GM12891 (cell line): ENCODE measurements at regions not wholly inside any gene's neighbourhood (a gene's known extent, or its start where the extent isn't known, plus 50 kb on each side); places are given as distances from the start of the nearest gene placed in this dataset.

Source experiments
- POLR2A ChIP-seq: IDR thresholded peaks from 2 replicates; pipeline ENCODE4 v1.6.1; 2011; ENCODE audit warnings: low read depth, low read length, control low read depth
- POLR2AphosphoS5 ChIP-seq: IDR thresholded peaks from 2 replicates; pipeline ENCODE4 v1.6.1; 2011; ENCODE audit warnings: low read depth, low read length, control low read depth
- POU2F2 ChIP-seq: IDR thresholded peaks from 2 replicates; pipeline ENCODE4 v1.6.1; 2011; ENCODE audit warnings: low read depth, mild to moderate bottlenecking, control low read depth, low read length, moderate library complexity
- SPI1 ChIP-seq: IDR thresholded peaks from 2 replicates; pipeline ENCODE4 v1.6.1; 2011; ENCODE audit warnings: low read depth, low read length, control low read depth
- TAF1 ChIP-seq: IDR thresholded peaks from 2 replicates; pipeline ENCODE4 v1.6.1; 2011; ENCODE audit warnings: low read depth, low read length, control low read depth

DNA sequence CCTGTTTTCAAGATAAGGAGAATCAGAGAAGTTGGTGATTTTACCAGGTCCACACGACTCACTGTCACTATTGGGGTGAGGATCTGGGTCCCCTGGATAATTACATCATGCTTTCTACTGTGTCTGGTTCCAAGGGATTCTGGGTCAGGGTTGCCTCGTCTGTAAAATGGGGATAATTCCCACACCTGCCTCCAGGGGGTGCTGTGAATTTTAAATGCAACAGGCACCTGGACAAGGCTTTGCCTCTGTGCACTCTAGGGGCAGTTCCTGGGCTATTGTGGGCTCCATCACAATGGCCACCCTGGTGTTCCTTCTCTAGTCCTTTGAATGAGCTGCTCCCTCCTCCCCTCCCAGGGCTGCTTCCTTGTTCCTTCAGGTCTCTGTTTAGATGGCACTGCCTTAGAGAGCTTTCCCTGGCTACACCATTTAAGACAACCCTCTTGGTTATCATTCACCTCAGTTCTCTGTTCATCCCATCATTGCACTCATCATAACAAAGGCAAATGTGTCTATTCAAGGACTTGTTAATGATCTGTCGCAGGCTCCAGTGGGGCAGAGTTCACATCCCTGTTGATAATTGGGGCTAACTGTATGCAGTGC, 178.6 kb downstream of the MIAT start:
- TF ChIP-seq TAF1 (no peak), POLR2AphosphoS5 (no peak), POLR2A (no peak), POU2F2 (peak; percentile 13; the same call in 1 of the 2 replicates), SPI1 (no peak)
